PC-9 (cell line): ENCODE measurements at regions not wholly inside any gene's neighbourhood (a gene's known extent, or its start where the extent isn't known, plus 50 kb on each side); places are given as distances from the start of the nearest gene placed in this dataset.

ENCODE experiments used
- BruUV-seq: library from RNA; stranded (reverse); fragments of 400-500 nt; replicated peaks from 2 replicates; lab custom pipeline; 2021; lab: Mats Ljungman, UMichigan
- CTCF ChIA-PET: fragments of 300-600 bp; sonication (Branson Sonifier 250); formaldehyde crosslinking; loops from one replicate; lab custom pipeline; 2022; ENCODE audit warnings: antibody characterized with exemption; lab: Charles Lee
- POLR2A ChIA-PET: fragments of 300-600 bp; sonication (Branson Sonifier 250); formaldehyde crosslinking; loops from one replicate; lab custom pipeline; 2022; ENCODE audit warnings: antibody characterized with exemption; ENCODE audit not compliant: unreplicated experiment; lab: Charles Lee
- DNase-seq, 2 experiments: peaks; one replicate each; pipeline versions ENCODE4 v3.0.0 to v3.0.0-alpha.2; 2015 to 2022; ENCODE audit warnings: mixed read lengths in 1 of 2
- H2AFZ ChIP-seq: fragments of 200-600 bp; sonication (generic); 2 replicates; pipeline ENCODE4 v1.8.1; 2017; ENCODE audit warnings: antibody characterized with exemption
- H3F3A ChIP-seq: fragments of 200-600 bp; sonication (generic); 2 replicates; pipeline ENCODE4 v1.8.1; 2017; ENCODE audit warnings: antibody characterized with exemption, mild to moderate bottlenecking, low read depth; ENCODE audit not compliant: insufficient read depth
- H3K27ac ChIP-seq: fragments of 200-600 bp; sonication (generic); 2 replicates; pipeline ENCODE4 v1.6.1; 2016; ENCODE audit warnings: mixed run types
- H3K27me3 ChIP-seq: fragments of 200-600 bp; sonication (generic); 2 replicates; pipeline ENCODE4 v1.6.1; 2016; ENCODE audit warnings: low read depth, mixed run types; ENCODE audit not compliant: insufficient read depth
- H3K36me3 ChIP-seq: fragments of 200-600 bp; sonication (generic); 2 replicates; pipeline ENCODE4 v1.6.1; 2016; ENCODE audit warnings: low read depth, mixed run types
- H3K4me1 ChIP-seq: fragments of 200-600 bp; sonication (generic); replicated peaks from 2 replicates; pipeline ENCODE4 v1.6.1; 2016; ENCODE audit warnings: mixed run types; ENCODE audit not compliant: insufficient read depth
- H3K4me2 ChIP-seq: fragments of 200-600 bp; sonication (generic); 2 replicates; pipeline ENCODE4 v1.6.1; 2017; ENCODE audit warnings: mixed run types
- H3K4me3 ChIP-seq: fragments of 200-600 bp; sonication (generic); 2 replicates; pipeline ENCODE4 v1.6.1; 2016; ENCODE audit warnings: mixed run types
- H3K79me2 ChIP-seq: fragments of 200-600 bp; sonication (generic); 2 replicates; pipeline ENCODE4 v1.6.1; 2017; ENCODE audit warnings: low read depth, mixed run types
- H3K9me2 ChIP-seq: fragments of 200-600 bp; sonication (generic); 2 replicates; pipeline ENCODE4 v1.8.1; 2017; ENCODE audit warnings: mild to moderate bottlenecking; ENCODE audit not compliant: insufficient read depth
- H3K9me3 ChIP-seq: fragments of 200-600 bp; sonication (generic); 2 replicates; pipeline ENCODE4 v1.8.1; 2016; ENCODE audit warnings: low read depth; ENCODE audit not compliant: insufficient read depth
- H4K20me1 ChIP-seq: fragments of 200-600 bp; sonication (generic); 2 replicates; pipeline ENCODE4 v1.8.1; 2017; ENCODE audit not compliant: insufficient read depth
- CTCF ChIP-seq: fragments of 200-600 bp; sonication (generic); conservative IDR thresholded peaks from 2 replicates; pipeline ENCODE4 v1.6.1; 2017; ENCODE audit warnings: mixed run types, antibody characterized with exemption, mild to moderate bottlenecking, moderate library complexity
- EZH2 ChIP-seq: fragments of 200-600 bp; sonication (generic); IDR thresholded peaks from 2 replicates; pipeline ENCODE4 v1.8.0; 2017; ENCODE audit warnings: antibody characterized with exemption, low read depth
- intact Hi-C: fragments of 100-400 bp; cut with micrococcal nuclease; formaldehyde crosslinking; loops from one replicate; pipeline ENCODE4 v1.10.0; 2022; ENCODE audit not compliant: unreplicated experiment

GRCh38 chr5:164650427-164650826 lies 1145.0 kb downstream of the MAT2B start:
- H4K20me1 ChIP-seq = no peaks in the 10 kb centered on the region
- no peaks in the 10 kb centered on the region for H3K4me1 ChIP-seq
- H3K9me2 ChIP-seq = no peaks in the 10 kb centered on the region
- no peaks in the 10 kb centered on the region for H3F3A ChIP-seq
- DNase-seq = no peak
- H3K36me3 ChIP-seq = no peaks in the 10 kb centered on the region
- no TSS peak for BruUV-seq
- intact Hi-C loops = no loop called here
- ChIA-PET CTCF (no interaction called here), POLR2A (no interaction called here)
- no peaks in the 10 kb centered on the region for H3K9me3 ChIP-seq
- no peaks in the 10 kb centered on the region for H3K79me2 ChIP-seq
- H3K27ac ChIP-seq = no peak overlapping the region
- H3K27me3 ChIP-seq = no peaks in the 10 kb centered on the region
- no peak for TF ChIP-seq CTCF
- TF ChIP-seq EZH2 = no peak
- no peak overlapping the region for H2AFZ ChIP-seq
- no peak overlapping the region for H3K4me2 ChIP-seq
- H3K4me3 ChIP-seq = no peak overlapping the region

GRCh38 chr5:164651546-164652275 lies 1146.3 kb downstream of the MAT2B start:
- H3K79me2 ChIP-seq = no peaks in the 10 kb centered on the region
- H3K27me3 ChIP-seq = no peaks in the 10 kb centered on the region
- no peak for DNase-seq
- ChIA-PET POLR2A (no interaction called here), CTCF (no interaction called here)
- TF ChIP-seq CTCF (no peak), EZH2 (no peak)
- H3K4me3 ChIP-seq = no peak overlapping the region
- no peak overlapping the region for H3K4me2 ChIP-seq
- no peaks in the 10 kb centered on the region for H3F3A ChIP-seq
- no peaks in the 10 kb centered on the region for H3K36me3 ChIP-seq
- no peak overlapping the region for H2AFZ ChIP-seq
- no TSS peak for BruUV-seq
- no peak overlapping the region for H3K27ac ChIP-seq
- no peaks in the 10 kb centered on the region for H4K20me1 ChIP-seq
- H3K9me2 ChIP-seq = no peaks in the 10 kb centered on the region
- H3K4me1 ChIP-seq = no peaks in the 10 kb centered on the region
- no peaks in the 10 kb centered on the region for H3K9me3 ChIP-seq
- intact Hi-C loops = no loop called here

- no peaks in the 10 kb centered on the region for H3K9me3 ChIP-seq
- CTCF ChIA-PET = no interaction called here
- intact Hi-C loops = no loop called here
- no peak for DNase-seq
- H3K4me3 ChIP-seq = no peak overlapping the region
- H3F3A ChIP-seq = no peaks in the 10 kb centered on the region
- H3K4me2 ChIP-seq = no peak overlapping the region
- H3K9me2 ChIP-seq = no peaks in the 10 kb centered on the region
- no peaks in the 10 kb centered on the region for H4K20me1 ChIP-seq
- H2AFZ ChIP-seq = no peak overlapping the region
- no peaks in the 10 kb centered on the region for H3K4me1 ChIP-seq
- TF ChIP-seq CTCF (no peak), EZH2 (no peak)
- H3K27ac ChIP-seq = no peak overlapping the region
- H3K27me3 ChIP-seq = no peaks in the 10 kb centered on the region
- no peaks in the 10 kb centered on the region for H3K36me3 ChIP-seq
- POLR2A ChIA-PET = no interaction called here
- no TSS peak for BruUV-seq
- no peaks in the 10 kb centered on the region for H3K79me2 ChIP-seq
Measured at GRCh38 chr5:164652276-164652660, 1146.8 kb downstream of the MAT2B start.
